Effector CD4-positive, alpha-beta T cell (primary cell): ENCODE measurements at regions not wholly inside any gene's neighbourhood (a gene's known extent, or its start where the extent isn't known, plus 50 kb on each side); places are given as distances from the start of the nearest gene placed in this dataset.

ENCODE experiments used
- DNase-seq: peaks from one replicate; pipeline ENCODE4 v3.0.0-alpha.2; 2020

DNA sequence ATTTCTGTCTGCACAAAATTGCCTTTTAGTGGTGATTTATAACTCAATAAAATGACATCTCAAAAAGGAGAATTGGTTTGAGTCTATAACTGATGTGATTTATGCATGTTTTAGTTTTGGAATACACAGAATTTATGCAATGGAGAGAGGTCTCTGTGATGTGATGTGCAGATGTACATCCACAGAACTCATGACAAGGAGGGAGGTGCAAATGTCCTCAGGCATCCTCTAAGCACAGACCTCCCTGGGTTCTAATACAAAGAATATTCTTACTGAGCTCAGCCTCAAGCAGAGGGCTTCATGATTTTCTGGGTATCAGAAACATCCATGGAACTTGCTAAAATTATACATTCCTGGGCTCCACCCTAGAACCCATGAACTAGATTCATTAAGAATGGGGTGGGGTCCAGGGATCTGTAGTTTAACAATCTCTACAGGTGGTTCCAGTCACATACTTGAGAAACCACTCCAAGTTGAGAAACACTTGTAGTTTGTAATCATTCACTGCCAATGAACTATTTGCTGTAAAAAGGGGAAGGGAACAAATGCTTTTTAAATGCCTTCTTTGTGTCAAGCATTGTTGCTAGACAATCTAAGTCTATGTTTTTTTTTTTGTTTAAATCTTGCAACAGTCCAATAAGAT is 60.2 kb upstream of the NEDD9 start:
- no peak for DNase-seq

GRCh38 chr6:11292091-11292490 is 59.6 kb upstream of the NEDD9 start:
- DNase-seq, result no peak

DNA sequence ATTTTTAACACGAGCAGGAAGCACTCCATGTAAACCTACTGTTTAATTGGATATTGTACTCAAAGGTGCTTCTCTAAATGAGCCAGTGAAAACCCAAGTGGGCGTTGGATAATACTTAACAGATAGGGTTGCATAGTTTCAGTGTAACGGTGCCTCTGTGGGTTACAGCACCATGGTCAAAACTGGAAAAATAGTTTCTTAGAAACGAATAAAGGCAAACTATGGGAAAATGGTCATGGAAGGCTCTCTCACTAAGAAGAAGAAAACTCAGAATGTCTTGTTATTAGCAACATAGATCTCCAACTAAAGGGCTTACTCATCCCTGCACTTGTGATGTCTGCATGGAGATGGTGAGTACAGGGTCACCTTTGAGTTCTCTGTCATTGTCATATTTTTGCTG is 59.1 kb upstream of the NEDD9 start:
- no peak for DNase-seq

DNA sequence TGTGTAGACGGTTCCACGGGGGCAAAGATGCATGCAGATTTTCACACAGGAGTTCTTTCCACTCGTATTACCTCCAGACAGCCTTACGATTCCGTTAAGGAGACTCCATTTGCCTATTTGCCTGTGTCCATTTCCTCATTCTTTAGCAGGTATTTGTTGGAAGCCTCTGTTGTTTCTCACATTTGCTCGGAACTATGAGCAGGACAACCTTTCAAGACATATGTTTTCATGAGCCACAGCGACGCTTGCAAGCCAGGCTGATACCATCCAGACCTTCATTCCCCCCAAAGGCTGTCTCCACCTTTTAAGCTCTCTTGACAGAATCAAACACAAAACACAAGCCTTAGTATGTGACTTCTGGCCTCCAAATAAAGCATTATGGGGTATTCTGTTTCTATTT is 57.6 kb upstream of the NEDD9 start:
- no peak for DNase-seq

- DNase-seq, result no peak
These were observed 55.6 kb upstream of the NEDD9 start for GRCh38 chr6:11288065-11288464.

- no peak for DNase-seq
These were observed 52.5 kb upstream of the NEDD9 start for GRCh38 chr6:11284996-11285395.

DNA sequence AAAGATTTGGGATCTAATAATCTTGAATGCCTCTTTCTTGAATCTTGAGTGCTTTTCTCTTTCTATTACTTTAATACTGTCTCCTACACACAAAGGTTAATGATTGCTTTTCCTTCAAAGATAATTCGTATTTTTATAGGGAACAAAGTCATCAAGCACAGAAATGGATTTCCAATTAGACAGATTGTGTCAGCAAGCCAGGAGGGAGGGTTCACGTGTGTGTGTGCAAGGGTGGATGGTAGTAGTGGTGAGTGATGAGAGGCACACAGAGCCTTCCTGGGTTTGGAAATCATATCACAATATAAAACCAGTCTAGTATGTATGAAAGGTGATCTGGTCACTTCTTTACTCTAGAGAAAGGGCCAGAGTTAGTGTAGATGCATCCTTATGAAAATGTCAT is 51.2 kb upstream of the NEDD9 start:
- no peak for DNase-seq

DNA sequence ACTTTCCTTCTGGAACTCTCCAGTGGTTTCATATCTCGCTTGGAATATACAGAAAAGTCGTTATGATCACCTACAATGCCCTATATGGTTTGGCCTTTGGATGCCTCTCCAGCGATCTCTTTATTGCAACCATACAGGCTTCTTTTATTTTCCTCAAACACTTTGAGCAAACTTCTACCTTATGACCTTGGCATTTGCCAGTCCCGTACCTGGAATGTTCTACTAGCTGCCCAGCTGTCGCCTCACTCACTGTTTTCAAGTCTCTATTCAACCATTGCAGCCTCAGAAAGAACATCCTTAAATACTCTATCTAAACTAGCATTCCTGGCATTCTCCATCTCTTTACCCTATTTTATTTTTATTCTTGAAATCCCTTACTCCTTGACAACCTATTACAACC is 50.4 kb upstream of the NEDD9 start:
- no peak for DNase-seq
